ENCODE measurements at regions not wholly inside any gene's neighbourhood (a gene's known extent, or its start where the extent isn't known, plus 50 kb on each side); places are given as distances from the start of the nearest gene placed in this dataset.
A peak's percentile ranks its signal among the peaks of the same experiment; 100 is the strongest.
"Not testable (repeated sequence)": the region's sequence is repeated elsewhere in the genome, so short reads cannot be mapped to it uniquely, and the experiment has no call there.

GRCh38 chr2:53257287-53257686 lies 510.3 kb upstream of the CHAC2 start:
- no peak for DNase-seq

DNA sequence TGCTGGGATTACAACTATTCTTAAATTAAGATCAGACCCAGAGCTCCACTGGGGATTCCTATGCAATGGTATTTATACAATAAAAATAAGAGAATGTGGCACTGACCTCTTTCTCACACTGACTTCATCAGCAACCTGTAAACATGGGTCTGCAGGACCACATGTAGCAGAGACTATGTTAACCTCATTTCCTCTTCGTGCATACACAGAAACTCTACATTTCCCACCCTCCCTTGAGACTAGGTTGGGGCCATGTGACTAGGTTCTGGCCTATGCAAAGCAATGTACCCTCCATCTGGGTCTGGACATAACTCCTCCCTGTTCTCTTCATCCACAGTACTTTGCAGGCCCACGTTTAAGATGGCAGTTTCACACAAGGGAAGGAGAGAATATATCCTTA lies 514.4 kb upstream of the CHAC2 start:
- no peak for DNase-seq

- no peak for DNase-seq
Measured at GRCh38 chr2:53252115-53252514, 515.5 kb upstream of the CHAC2 start.

GRCh38 chr2:53247956-53248735 lies 519.5 kb upstream of the CHAC2 start:
- DNase-seq = no peak

GRCh38 chr2:53243430-53243829 lies 524.2 kb upstream of the CHAC2 start:
- DNase-seq = no peak

- DNase-seq = no peak
Measured at GRCh38 chr2:53242090-53242489, 525.5 kb upstream of the CHAC2 start.

- no peak for DNase-seq
Measured at GRCh38 chr2:53235836-53236582, 531.6 kb upstream of the CHAC2 start.

DNA sequence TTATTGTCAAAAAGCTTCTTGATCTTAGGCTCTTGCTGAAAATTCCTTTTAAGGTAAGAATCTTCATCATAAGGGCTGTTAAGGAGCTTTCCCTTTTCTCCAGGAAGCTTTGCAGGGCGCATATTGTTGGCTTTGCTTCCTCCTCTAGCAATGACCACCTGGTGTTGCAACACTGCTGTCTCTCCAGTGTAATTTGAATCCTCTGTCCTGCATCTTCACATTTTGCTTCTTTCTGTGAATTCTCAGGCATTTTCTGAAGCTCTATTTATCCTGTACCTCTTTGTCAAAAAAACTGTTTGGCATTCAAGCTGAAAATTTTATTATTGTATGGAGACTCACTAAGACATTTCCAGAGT lies 533.1 kb upstream of the CHAC2 start:
- peak in 1 of 2 experiments; percentile 67 for DNase-seq

DNA sequence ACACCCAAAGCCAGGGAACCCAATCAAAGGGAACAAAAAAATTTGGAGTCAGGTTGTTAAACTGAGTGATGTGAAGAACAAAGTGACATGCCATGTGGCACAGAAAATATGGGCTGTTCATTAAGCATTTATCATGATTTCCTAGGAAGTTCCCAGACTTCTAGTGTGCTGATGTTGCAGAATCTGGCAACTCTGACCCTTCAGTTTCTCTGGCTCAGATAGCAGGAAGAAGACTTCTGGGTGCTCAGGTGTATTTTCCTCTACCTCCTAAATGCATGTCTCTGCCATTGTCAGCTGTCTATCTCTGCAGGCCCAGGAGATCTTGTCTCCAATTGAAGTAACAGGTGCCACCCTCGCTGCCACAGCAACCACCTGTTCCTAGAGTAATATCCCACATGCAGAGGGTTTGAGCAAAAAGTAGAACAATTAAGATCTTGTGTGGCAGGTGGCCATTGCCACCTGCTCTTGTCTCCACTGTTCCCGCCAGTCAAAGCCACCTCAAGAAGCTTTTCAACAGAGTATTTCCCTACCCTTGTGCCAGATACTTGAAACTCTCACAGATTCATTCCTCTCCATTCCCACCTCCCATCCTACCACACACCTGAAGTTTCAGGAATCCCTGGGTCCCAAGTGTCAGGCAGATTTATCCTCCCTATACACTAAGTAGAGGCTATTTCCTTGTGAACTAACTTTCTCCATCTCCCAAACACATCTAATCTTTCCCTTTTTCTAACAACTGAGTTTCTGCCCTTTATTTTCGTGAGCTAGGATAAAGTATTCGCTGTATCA lies 533.7 kb upstream of the CHAC2 start:
- DNase-seq = peak; percentile 29 to 73

- DNase-seq = no peak
Measured at GRCh38 chr2:53231908-53232307, 535.7 kb upstream of the CHAC2 start.

GRCh38 chr2:53230691-53231090 lies 536.9 kb upstream of the CHAC2 start:
- no peak for DNase-seq

GRCh38 chr2:53227535-53227934 lies 540.1 kb upstream of the CHAC2 start:
- no peak for DNase-seq

GRCh38 chr2:53220969-53221368 lies 546.6 kb upstream of the CHAC2 start:
- DNase-seq = no peak

DNA sequence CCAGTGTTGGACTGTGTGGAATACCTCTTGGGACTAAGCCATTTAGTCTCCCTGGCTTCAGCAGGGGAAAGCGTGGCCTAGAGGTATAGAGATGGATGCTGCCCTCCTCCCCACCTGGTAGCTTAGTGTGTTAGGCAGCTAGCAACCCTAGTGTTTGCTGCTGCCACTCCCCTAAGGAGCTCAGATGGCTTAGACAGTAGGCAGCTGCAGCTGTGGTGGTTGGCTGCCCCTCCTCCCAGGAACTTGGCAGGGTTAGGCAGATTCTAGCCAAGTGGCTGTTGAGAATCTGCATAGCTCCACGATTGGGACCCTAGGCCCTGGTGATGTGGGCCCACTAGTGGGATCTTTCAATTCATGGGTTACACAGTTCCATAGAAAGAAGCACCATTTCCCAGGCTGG lies 550.4 kb upstream of the CHAC2 start:
- DNase-seq = no peak

DNA sequence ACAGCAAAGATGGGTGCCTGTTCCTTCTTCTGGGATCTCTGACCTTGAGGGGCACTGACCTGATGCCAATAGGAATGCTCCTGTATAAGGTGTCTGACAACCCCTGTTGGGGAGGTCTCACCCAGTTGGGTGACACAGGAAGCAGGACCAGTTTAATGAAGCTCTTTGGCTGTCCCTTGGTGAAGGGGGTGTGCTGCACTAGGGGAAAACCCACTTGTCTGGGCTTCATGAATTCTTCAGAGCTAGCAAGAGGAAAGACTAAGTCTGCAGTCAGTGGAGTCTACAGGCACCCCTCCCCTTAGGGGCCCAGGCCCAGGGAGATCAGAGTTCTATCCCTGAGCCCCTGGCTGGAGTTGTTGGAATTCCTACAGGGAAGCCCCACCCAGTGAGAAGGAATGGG lies 550.8 kb upstream of the CHAC2 start:
- DNase-seq = no peak

DNA sequence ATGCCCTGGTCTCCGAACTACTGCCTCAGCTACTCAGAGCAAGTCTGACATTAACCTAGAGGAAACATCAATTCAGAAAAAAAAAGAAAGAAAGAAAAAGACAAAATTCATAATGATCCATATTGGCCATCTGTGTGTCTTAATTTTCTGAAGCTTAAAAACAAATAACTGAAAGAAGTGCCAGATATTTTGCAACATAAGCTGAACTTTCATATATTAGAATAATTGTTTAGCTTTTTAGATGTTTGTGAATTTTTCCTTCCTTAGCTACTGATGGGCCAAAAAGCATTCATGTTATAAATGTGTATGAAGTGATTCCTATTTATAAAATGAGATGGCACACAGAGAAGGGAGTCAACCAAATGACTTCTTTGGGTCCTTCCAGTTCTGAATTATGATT lies 555.0 kb upstream of the CHAC2 start:
- DNase-seq = no peak

- DNase-seq = no peak
Measured at GRCh38 chr2:53211201-53211774, 556.3 kb upstream of the CHAC2 start.

DNA sequence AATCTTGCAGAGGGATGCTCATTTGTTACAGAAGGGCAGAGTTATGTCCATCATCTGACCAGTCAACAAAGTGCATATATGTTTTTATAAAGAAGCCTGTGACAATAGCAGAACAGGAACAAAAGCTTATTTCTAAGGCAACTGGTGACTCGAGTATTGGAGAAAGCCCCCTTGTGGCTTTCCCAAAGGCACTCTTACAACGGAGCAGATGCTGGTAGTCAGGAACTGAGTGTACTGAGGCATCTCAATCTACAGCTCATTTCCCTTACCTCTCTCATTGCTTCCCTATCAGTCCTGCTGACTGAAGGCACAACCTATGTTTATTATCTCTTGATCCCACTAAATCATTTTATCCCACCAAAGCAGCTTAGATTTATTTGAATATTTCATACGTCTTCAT lies 557.1 kb upstream of the CHAC2 start:
- DNase-seq = peak; percentile 2 to 22

DNA sequence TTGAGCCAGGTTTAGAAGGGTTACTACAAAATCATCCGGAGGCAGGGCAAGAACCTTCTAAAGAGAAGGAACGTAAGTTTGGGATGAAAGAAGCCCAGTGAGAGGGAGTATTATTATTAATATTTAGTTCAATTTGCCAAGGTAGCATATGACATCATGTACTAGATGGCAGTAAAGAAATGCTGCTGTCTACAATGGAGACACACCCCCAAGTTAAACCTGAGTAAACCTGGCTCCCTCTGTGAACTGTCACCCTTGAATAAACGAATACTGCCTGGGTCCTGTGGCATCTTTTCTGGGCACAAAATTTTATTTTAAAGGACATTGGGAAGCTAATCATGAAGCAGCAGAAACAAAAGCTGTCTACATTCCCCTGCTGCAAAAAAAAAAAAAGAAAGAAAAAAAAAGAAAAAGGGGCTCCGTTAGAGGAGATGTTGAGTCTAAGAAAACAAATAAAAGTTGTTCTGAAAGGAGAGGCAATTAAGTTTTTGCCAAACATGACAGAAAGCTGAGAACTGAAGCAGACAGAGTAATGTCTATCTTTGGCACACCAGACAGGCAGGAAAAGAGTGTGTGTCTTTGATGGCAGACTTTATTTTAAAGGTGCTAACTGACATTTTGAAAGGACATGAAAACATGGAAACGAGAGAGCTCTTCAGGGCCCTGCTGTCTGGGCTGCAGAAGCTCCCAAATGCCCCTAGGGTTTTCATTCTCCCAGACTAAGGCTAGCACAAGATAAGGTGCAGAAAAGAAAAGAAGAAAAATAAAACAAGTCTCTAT lies 557.7 kb upstream of the CHAC2 start:
- DNase-seq = no peak

- DNase-seq = no peak
Measured at GRCh38 chr2:53208815-53209214, 558.8 kb upstream of the CHAC2 start.

DNA sequence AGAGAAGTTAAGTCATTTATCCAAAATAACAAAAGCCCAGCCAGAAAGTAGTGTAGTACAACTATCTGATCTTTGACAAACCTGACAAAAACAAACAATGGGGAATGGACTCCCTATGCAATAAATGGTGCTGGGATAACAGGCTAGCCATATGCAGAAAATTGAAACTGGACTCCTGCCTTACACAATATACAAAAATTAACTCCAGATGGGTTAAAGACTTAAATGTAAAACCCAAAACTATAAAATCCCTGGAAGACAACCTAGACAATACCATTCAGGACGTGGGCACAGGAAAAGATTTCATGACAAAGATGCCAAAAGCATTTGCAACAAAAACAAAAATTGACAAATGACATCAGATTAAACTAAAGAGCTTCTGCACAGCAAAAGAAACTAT lies 561.4 kb upstream of the CHAC2 start:
- DNase-seq = not testable (repeated sequence)

- no peak for DNase-seq
Measured at GRCh38 chr2:53202063-53202462, 565.5 kb upstream of the CHAC2 start.

DNA sequence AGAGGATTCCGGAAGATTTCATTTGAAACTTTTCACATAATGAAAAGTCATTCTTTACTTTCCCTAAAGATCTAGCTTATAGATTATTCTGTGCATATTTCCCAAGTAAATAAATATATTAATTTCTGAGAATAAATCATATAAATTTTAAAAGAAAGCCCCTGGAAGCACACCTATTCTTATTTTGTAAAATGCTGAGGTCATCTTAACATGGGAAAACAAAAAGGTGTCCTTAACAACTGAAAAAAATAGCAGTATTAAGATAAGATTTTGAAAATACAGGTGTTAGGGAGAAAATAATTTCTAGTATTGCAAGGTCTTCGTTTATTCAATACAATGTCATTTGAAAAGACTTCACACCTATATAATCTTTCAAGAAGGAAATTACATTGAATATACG lies 567.5 kb upstream of the CHAC2 start:
- DNase-seq = no peak

Measured in NCI-H524 (cell line).